CD14-positive monocyte (primary cell): ENCODE measurements at regions not wholly inside any gene's neighbourhood (a gene's known extent, or its start where the extent isn't known, plus 50 kb on each side); places are given as distances from the start of the nearest gene placed in this dataset.

ENCODE experiments used
- DNase-seq, 3 donors: peaks; one replicate each; pipeline ENCODE4 v3.0.0-alpha.2; 2011 to 2022
- H2AFZ ChIP-seq: 2 replicates; pipeline ENCODE4 v1.6.0; 2012; ENCODE audit warnings: mild to moderate bottlenecking, low read depth, low read length, inconsistent platforms; ENCODE audit not compliant: insufficient read depth, poor library complexity, severe bottlenecking
- H3K27ac ChIP-seq, 2 donors: 1 replicate in 1 of 2; 2 replicates in 1 of 2; pipeline ENCODE4 v1.5.1; 2012 to 2013; ENCODE audit warnings: low read length in 2 of 2, control low read depth in 1 of 2, inconsistent platforms in 1 of 2, low read depth in 1 of 2, mild to moderate bottlenecking in 1 of 2
- H3K27me3 ChIP-seq, 2 donors: one replicate each; pipeline versions ENCODE4 v1.6.0 to v1.6.1; 2011 to 2013; ENCODE audit warnings: low read length in 2 of 2; ENCODE audit not compliant: control insufficient read depth in 2 of 2, insufficient read depth in 2 of 2
- H3K36me3 ChIP-seq, 2 donors: replicated peaks in 1 of 2; 1 replicate in 1 of 2; 2 replicates in 1 of 2; pipeline versions ENCODE4 v1.5.1 to v1.6.1; 2012 to 2013; ENCODE audit warnings: low read length in 2 of 2, control low read depth in 1 of 2, inconsistent platforms in 1 of 2, mild to moderate bottlenecking in 1 of 2; ENCODE audit not compliant: insufficient read depth in 2 of 2, control insufficient read depth in 1 of 2
- H3K4me1 ChIP-seq, 2 donors: 1 replicate in 1 of 2; 2 replicates in 1 of 2; pipeline versions ENCODE4 v1.5.1 to v1.6.1; 2012 to 2013; ENCODE audit warnings: low read length in 2 of 2, control low read depth in 1 of 2, inconsistent platforms in 1 of 2, mild to moderate bottlenecking in 1 of 2, moderate library complexity in 1 of 2; ENCODE audit not compliant: insufficient read depth in 2 of 2, control insufficient read depth in 1 of 2
- H3K4me2 ChIP-seq: replicated peaks from 2 replicates; pipeline ENCODE3; 2012; ENCODE audit warnings: low read length, moderate library complexity, mild to moderate bottlenecking; ENCODE audit not compliant: poor library complexity, severe bottlenecking; ENCODE audit errors: extremely low read depth
- H3K4me3 ChIP-seq, 3 experiments: fragments of 200-600 bp in 1 of 3; sonication (generic) in 1 of 3; replicated peaks in 1 of 3; 1 replicate in 2 of 3; 2 replicates in 1 of 3; pipeline ENCODE4 v1.5.1; 2011 to 2013; ENCODE audit warnings: low read length in 3 of 3, mild to moderate bottlenecking in 3 of 3, control low read depth in 2 of 3, low read depth in 2 of 3, inconsistent platforms in 1 of 3, moderate library complexity in 1 of 3
- H3K79me2 ChIP-seq: 2 replicates; pipeline ENCODE4 v1.6.0; 2012; ENCODE audit warnings: mild to moderate bottlenecking, control low read depth, inconsistent platforms, low read length, moderate library complexity; ENCODE audit not compliant: insufficient read depth
- H3K9ac ChIP-seq: 2 replicates; pipeline ENCODE4 v1.6.0; 2017; ENCODE audit warnings: low read length, mild to moderate bottlenecking; ENCODE audit not compliant: insufficient read depth, poor library complexity, severe bottlenecking
- H3K9me3 ChIP-seq, 2 donors: replicated peaks in 1 of 2; 1 replicate in 1 of 2; 2 replicates in 1 of 2; pipeline versions ENCODE4 v1.5.1 to v1.6.1; 2012 to 2013; ENCODE audit warnings: low read length in 2 of 2, control low read depth in 1 of 2; ENCODE audit not compliant: control insufficient read depth in 1 of 2, insufficient read depth in 1 of 2
- H4K20me1 ChIP-seq: 2 replicates; pipeline ENCODE4 v1.6.0; 2012; ENCODE audit warnings: mild to moderate bottlenecking, low read length, control low read depth, moderate library complexity; ENCODE audit not compliant: insufficient read depth
- H3K27ac Mint-ChIP-seq, 7 donors: one replicate each; pipeline ENCODE4 v1.8.0; 2020; ENCODE audit warnings: mild to moderate bottlenecking in 7 of 7, mixed read lengths in 7 of 7, moderate library complexity in 6 of 7, inconsistent platforms in 2 of 7
- H3K27me3 Mint-ChIP-seq, 3 donors: one replicate each; pipeline ENCODE4 v1.8.0; 2021 to 2022; ENCODE audit warnings: low read depth in 3 of 3, mild to moderate bottlenecking in 3 of 3, mixed read lengths in 3 of 3, moderate library complexity in 3 of 3, inconsistent platforms in 1 of 3
- H3K36me3 Mint-ChIP-seq, 2 donors: one replicate each; pipeline ENCODE4 v1.8.0; 2020; ENCODE audit warnings: mixed read lengths in 2 of 2, inconsistent platforms in 1 of 2, mild to moderate bottlenecking in 1 of 2
- H3K4me1 Mint-ChIP-seq: one replicate; pipeline ENCODE4 v1.8.0; 2020; ENCODE audit warnings: mild to moderate bottlenecking, mixed read lengths
- H3K4me3 Mint-ChIP-seq, 2 donors: one replicate each; pipeline ENCODE4 v1.8.0; 2020; ENCODE audit warnings: mild to moderate bottlenecking in 2 of 2, mixed read lengths in 2 of 2, moderate library complexity in 1 of 2
- H3K9me3 Mint-ChIP-seq, 7 donors: one replicate each; pipeline ENCODE4 v1.8.0; 2020 to 2022; ENCODE audit warnings: mixed read lengths in 7 of 7, mild to moderate bottlenecking in 6 of 7, moderate library complexity in 6 of 7, inconsistent platforms in 2 of 7
- CTCF ChIP-seq: fragments of 200-600 bp; IDR thresholded peaks from one replicate; pipeline ENCODE4 v1.8.0; 2022; ENCODE audit warnings: antibody characterized with exemption, mild to moderate bottlenecking
- WGBS: methylation state at CpG from one replicate; pipeline ENCODE4 v1.1.5; 2013; ENCODE audit warnings: missing lambda C conversion rate; ENCODE audit not compliant: insufficient coverage; 5-methylcytosine and 5-hydroxymethylcytosine counted together
- intact Hi-C, 2 donors: fragments of 100-400 bp; cut with micrococcal nuclease; formaldehyde crosslinking; loops; one replicate each; pipeline versions ENCODE4 v1.15.0 to v1.15.1; 2023

- no peaks in the 10 kb centered on the region for H3K9me3 ChIP-seq
- H4K20me1 ChIP-seq = no peaks in the 10 kb centered on the region
- no CpG with 5 or more reads among the region's 3 CpGs for WGBS
- H3K27me3 ChIP-seq = no peaks in the 10 kb centered on the region
- no peaks in the 10 kb centered on the region for H3K79me2 ChIP-seq
- H3K4me1 Mint-ChIP-seq = no peaks in the 10 kb centered on the region
- no peak overlapping the region for H3K9ac ChIP-seq
- H3K4me3 Mint-ChIP-seq = no peak overlapping the region
- no peaks in the 10 kb centered on the region for H3K4me1 ChIP-seq
- TF ChIP-seq CTCF = no peak
- peaks cover 0 to 8% (median 0%) of the 10 kb centered on the region in 7 donors for H3K9me3 Mint-ChIP-seq
- no peak overlapping the region for H3K4me3 ChIP-seq
- H3K36me3 ChIP-seq = no peaks in the 10 kb centered on the region
- no peak for DNase-seq
- H3K27ac ChIP-seq = no peak overlapping the region
- H3K27ac Mint-ChIP-seq = no peak overlapping the region
- H3K4me2 ChIP-seq = no peak overlapping the region
- no peaks in the 10 kb centered on the region for H3K27me3 Mint-ChIP-seq
- no peaks in the 10 kb centered on the region for H3K36me3 Mint-ChIP-seq
- no peak overlapping the region for H2AFZ ChIP-seq
- intact Hi-C loops = no loop called here
Measured at GRCh38 chr13:85373322-85373721, 425.9 kb downstream of the SLITRK6 start.

- Histone ChIP-seq H3K79me2 (no peaks in the 10 kb centered on the region), H3K4me3 (no peak overlapping the region), H3K9ac (no peak overlapping the region), H3K4me2 (no peak overlapping the region), H3K9me3 (no peaks in the 10 kb centered on the region), H4K20me1 (no peaks in the 10 kb centered on the region), H2AFZ (no peak overlapping the region), H3K36me3 (no peaks in the 10 kb centered on the region), H3K4me1 (no peaks in the 10 kb centered on the region), H3K27ac (no peak overlapping the region), H3K27me3 (no peaks in the 10 kb centered on the region)
- H3K36me3 Mint-ChIP-seq = no peaks in the 10 kb centered on the region
- intact Hi-C loops = no loop called here
- no peak for TF ChIP-seq CTCF
- H3K27me3 Mint-ChIP-seq = no peaks in the 10 kb centered on the region
- H3K27ac Mint-ChIP-seq = no peak overlapping the region
- DNase-seq = no peak
- H3K4me1 Mint-ChIP-seq = no peaks in the 10 kb centered on the region
- H3K4me3 Mint-ChIP-seq = no peak overlapping the region
- H3K9me3 Mint-ChIP-seq = peaks cover 0 to 8% (median 2%) of the 10 kb centered on the region in 7 donors
Measured at GRCh38 chr13:85371254-85371653, 428.0 kb downstream of the SLITRK6 start.
